ENCODE measurements at regions not wholly inside any gene's neighbourhood (a gene's known extent, or its start where the extent isn't known, plus 50 kb on each side); places are given as distances from the start of the nearest gene placed in this dataset.

DNA sequence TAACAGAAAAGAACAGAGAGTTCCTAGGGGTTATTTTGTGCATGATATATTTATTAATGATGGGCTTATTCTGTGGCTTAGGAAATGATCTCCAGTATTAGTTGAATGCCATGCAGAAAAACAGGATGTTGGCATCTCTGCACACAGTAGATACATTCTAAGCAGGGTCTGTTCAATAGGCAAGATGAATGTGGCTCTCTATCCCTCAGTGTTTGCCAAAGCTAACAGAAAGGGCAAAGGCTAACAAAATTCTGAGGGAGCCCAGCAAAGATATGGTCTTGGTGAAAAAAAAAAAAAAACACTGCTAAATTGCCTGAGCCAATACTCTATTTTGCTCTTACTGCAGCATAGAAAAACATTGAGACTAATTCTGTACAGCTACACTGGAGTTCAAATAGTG lies 1095.8 kb downstream of the UQCRFS1 start:
- no peak for TF ChIP-seq POLR2A (IDR thresholded peaks at IDR 0.05)
- TF ChIP-seq, protein P1, sequence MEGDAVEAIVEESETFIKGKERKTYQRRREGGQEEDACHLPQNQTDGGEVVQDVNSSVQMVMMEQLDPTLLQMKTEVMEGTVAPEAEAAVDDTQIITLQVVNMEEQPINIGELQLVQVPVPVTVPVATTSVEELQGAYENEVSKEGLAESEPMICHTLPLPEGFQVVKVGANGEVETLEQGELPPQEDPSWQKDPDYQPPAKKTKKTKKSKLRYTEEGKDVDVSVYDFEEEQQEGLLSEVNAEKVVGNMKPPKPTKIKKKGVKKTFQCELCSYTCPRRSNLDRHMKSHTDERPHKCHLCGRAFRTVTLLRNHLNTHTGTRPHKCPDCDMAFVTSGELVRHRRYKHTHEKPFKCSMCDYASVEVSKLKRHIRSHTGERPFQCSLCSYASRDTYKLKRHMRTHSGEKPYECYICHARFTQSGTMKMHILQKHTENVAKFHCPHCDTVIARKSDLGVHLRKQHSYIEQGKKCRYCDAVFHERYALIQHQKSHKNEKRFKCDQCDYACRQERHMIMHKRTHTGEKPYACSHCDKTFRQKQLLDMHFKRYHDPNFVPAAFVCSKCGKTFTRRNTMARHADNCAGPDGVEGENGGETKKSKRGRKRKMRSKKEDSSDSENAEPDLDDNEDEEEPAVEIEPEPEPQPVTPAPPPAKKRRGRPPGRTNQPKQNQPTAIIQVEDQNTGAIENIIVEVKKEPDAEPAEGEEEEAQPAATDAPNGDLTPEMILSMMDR (IDR thresholded peaks at IDR 0.05) = no peak

All from vagina (tissue), 2 donors.